Hindlimb muscle (tissue), 1 donor: ENCODE measurements at regions not wholly inside any gene's neighbourhood (a gene's known extent, or its start where the extent isn't known, plus 50 kb on each side); places are given as distances from the start of the nearest gene placed in this dataset.
A peak's percentile ranks its signal among the peaks of the same experiment; 100 is the strongest.

ENCODE experiments used
- DNase-seq: peaks from one replicate; pipeline ENCODE4 v3.0.0-alpha.2; 2013

GRCh38 chr12:67427336-67427735 lies 158.2 kb downstream of the CAND1 start:
- DNase-seq, result no peak

GRCh38 chr12:67428431-67428830 lies 159.3 kb downstream of the CAND1 start:
- DNase-seq, result no peak

- peak; percentile 70 for DNase-seq
Measured at GRCh38 chr12:67430708-67431335, 161.7 kb downstream of the CAND1 start.

GRCh38 chr12:67431411-67432020 lies 162.4 kb downstream of the CAND1 start:
- DNase-seq, result no peak

- DNase-seq, result no peak
Measured at GRCh38 chr12:67433385-67434175, 164.4 kb downstream of the CAND1 start.

GRCh38 chr12:67434671-67435370 lies 165.7 kb downstream of the CAND1 start:
- no peak for DNase-seq

- no peak for DNase-seq
Measured at GRCh38 chr12:67436230-67436629, 167.1 kb downstream of the CAND1 start.

GRCh38 chr12:67437011-67437410 lies 167.9 kb downstream of the CAND1 start:
- DNase-seq, result no peak

GRCh38 chr12:67439611-67440010 lies 170.5 kb downstream of the CAND1 start:
- no peak for DNase-seq

GRCh38 chr12:67441736-67442346 lies 172.7 kb downstream of the CAND1 start:
- peak; percentile 71 for DNase-seq

- DNase-seq, result no peak
Measured at GRCh38 chr12:67442347-67442841, 173.2 kb downstream of the CAND1 start.

- no peak for DNase-seq
Measured at GRCh38 chr12:67442896-67443295, 173.7 kb downstream of the CAND1 start.

- no peak for DNase-seq
Measured at GRCh38 chr12:67444542-67444941, 175.4 kb downstream of the CAND1 start.

- DNase-seq, result no peak
Measured at GRCh38 chr12:67446716-67447115, 177.6 kb downstream of the CAND1 start.

GRCh38 chr12:67447180-67447579 lies 178.0 kb downstream of the CAND1 start:
- no peak for DNase-seq

- no peak for DNase-seq
Measured at GRCh38 chr12:67449591-67450052, 180.5 kb downstream of the CAND1 start.

- no peak for DNase-seq
Measured at GRCh38 chr12:67450441-67450840, 181.3 kb downstream of the CAND1 start.

- no peak for DNase-seq
Measured at GRCh38 chr12:67451206-67451605, 182.0 kb downstream of the CAND1 start.

- DNase-seq, result no peak
Measured at GRCh38 chr12:67452119-67452805, 183.1 kb downstream of the CAND1 start.

GRCh38 chr12:67453191-67453590 lies 184.0 kb downstream of the CAND1 start:
- no peak for DNase-seq

- DNase-seq, result no peak
Measured at GRCh38 chr12:67455236-67455635, 186.1 kb downstream of the CAND1 start.

GRCh38 chr12:67456431-67456901 lies 187.3 kb downstream of the CAND1 start:
- DNase-seq, result no peak
